GM10847 (cell line): ENCODE measurements at regions not wholly inside any gene's neighbourhood (a gene's known extent, or its start where the extent isn't known, plus 50 kb on each side); places are given as distances from the start of the nearest gene placed in this dataset.

Experiments used
- POLR2A ChIP-seq: IDR thresholded peaks from 2 replicates; pipeline ENCODE4 v1.6.1; 2011; ENCODE audit not compliant: insufficient read length; ENCODE audit errors: extremely low read depth

DNA sequence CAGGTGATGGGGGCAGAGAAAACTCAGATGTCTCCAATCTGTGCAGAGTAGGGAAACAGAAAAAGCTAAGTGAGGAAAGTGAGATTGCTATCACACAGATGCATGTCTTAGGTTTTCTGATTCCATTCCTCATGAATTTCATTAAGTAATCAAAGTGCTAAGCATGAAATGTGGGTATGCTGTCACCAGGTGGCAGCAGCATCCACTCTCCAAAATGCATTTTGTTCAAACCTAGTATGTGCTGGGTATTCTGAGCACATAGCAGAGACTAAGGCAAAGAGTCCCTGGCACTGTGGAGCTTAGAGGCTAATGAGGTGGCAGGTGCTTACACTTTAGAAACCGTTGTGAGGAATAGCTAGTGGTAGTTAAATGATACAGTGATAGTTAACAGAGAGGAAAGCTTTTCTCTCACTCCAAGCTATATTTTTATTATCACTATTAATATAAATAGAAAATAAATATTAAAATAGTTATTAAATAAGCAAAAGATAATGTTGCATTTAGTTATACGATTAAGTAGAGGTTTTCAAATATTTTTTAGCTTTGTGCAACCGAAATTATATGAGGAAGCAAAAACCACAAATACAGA, 179.5 kb downstream of the CDH26 start:
- no peak for TF ChIP-seq POLR2A

GRCh38 chr20:60138256-60139220, 180.3 kb downstream of the CDH26 start:
- TF ChIP-seq POLR2A: peak; percentile 15

DNA sequence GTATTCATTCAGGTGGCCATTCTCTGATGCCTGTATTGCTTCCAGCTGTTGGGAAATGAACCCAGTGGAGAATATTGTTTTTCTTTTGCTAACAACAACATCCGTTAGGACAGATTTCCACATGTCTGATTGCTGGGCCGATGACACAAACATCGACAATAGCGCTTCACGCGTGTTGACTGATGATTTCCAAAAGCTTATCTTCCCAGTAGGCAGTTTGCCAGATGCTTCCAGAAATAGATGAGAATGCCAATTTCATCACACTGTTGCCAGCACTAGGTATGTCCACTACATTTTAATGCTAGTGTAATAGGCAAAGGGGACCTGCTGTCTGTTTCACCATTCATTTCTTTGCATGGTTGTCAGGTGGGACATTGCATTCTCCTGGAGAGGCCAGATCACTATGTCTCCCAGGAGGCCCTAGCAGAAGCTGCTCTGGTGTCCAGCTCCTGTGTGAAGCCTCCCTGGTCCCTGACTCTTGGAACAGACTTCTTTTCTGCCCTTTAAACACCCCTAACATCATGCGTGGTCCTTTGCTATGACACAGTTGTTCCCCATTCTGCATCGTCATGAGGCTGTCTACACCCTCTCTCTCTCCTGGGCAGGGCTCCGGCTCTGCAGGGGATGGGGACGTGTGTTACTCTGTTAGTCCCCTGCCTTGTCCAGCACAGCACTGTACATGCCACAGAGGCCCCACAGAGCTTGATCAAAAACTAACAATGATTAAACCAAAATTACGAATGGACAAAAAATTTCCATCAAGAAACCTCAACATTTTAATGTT, 181.6 kb downstream of the CDH26 start:
- TF ChIP-seq POLR2A: no peak

- TF ChIP-seq POLR2A: no peak
Observed at GRCh38 chr20:60142587-60142986, 184.4 kb downstream of the CDH26 start.

DNA sequence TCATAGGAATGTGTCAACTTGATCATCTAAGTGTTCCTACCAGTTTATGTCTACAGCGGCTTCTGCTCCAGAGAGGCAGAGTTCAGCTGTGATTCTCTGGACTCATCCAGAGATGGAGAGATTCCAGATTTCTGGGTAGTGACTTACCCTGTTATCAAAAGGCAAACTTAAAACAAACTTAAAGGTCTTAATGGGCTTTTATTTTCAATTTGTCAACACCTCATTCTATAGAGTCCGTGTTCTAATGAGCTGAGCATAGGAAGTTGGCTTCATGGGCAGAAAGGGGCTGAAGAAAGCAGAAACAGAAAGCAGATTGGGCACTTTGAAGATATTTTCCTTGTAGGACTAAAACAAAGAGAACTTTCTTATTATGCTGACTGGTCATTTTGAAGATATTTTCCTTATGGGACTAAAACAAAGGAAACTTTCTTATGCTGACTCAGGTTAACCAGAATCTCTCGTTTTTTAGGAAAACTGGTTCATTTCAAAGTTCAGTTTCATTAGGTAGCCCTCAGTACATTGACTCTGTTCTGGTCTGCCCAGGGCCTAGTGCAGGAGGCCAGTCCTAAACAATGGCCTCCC, 185.1 kb downstream of the CDH26 start:
- TF ChIP-seq POLR2A: no peak

DNA sequence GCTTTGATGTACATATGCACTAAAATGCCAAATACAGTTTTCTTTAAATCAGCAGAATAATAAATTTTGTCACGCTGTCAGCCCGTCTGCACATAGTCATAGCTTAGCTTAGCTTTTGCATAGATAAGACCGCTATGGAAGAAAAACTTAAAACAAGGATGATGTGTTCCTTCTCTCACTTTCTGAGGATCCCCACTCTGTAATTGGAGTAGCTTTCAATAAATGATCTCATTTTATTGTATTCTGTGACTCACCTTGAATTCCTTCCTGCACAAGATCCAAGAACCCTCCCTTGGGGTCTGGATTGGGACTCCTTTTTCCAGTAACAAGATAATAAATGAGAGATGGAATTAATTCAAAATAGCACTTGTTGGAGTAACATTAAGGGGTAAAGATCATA, 186.2 kb downstream of the CDH26 start:
- no peak for TF ChIP-seq POLR2A

GRCh38 chr20:60144974-60145527, 186.8 kb downstream of the CDH26 start:
- TF ChIP-seq POLR2A: no peak

- no peak for TF ChIP-seq POLR2A
Observed at GRCh38 chr20:60147004-60147403, 188.8 kb downstream of the CDH26 start.

DNA sequence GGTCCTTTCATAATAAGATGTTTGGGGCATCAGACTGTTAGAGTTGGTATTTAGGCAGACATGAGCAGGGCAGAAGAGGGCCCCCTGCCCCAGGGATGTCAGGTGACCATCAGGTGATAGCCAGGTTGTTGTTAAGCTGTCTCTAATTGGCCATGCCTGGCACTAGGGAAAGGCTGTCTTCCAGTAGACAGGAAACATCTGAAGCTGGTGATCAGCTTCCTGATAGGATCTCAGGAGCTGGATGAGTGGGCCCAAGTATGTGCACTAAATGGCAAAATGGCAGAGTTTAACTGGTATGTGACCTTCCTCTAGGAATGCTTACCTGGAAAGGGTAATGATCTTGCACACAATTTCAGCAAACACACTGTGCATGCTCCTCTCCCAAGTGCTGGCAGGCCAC, 190.7 kb downstream of the CDH26 start:
- TF ChIP-seq POLR2A: no peak

DNA sequence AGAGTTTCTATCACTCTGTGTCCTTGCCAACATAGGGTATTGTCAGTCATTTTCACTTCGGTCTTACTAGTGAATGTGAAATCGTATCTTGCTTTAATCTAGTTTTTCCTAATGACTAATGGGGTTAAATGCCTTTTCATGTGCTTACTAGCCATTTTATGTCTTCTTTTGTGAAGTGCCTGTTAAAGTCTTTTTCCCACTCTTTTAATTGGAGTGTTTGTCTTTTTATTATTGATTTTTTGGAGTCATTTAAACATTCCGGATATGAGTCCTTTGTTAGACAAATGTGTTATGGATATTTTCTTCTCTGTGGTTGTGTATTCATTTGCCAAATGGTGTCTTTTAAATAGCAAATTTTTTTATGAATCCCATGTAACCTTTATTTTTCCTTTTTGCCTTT, 194.6 kb downstream of the CDH26 start:
- TF ChIP-seq POLR2A: no peak

GRCh38 chr20:60160451-60161145, 202.4 kb downstream of the CDH26 start:
- no peak for TF ChIP-seq POLR2A

DNA sequence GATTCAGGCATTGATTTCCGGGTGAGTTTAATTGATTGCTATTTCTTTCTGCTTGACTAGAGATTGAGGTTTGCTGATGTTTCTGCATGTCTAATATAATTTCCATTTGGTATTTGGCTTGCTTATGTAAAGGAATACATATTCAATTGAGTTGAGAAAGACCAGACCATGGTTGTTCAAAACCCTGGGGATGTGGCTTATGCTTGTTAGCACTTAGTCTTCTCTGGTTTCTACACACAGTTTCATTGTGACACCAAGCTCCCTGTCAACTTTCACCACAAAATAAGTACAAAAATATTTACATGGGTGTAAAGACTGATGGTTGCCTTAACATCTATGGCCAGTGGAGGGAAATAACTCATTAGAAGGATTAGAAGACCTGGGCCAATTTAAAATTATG, 209.6 kb downstream of the CDH26 start:
- TF ChIP-seq POLR2A: no peak

- no peak for TF ChIP-seq POLR2A
Observed at GRCh38 chr20:60168963-60169362, 210.7 kb downstream of the CDH26 start.

DNA sequence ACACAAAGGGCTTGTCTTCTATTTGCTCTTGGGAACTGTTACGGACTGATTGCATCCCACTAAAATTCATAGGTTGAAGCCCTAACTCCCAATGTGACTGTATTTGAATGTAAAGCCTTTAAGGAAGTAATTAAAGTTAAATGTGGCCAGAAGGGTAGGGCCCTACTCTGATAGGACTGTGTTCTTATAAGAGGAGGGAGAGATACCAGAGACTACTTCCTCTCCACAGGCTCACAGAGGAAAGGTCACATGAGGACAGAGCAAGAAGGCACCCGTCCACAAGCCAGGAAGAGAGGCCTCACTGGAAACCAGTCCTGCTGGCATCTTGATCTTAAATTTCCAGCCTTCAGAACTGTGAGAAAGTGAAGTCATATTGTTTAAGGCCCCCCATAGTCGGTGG, 211.9 kb downstream of the CDH26 start:
- TF ChIP-seq POLR2A: no peak
